ENCODE measurements at regions not wholly inside any gene's neighbourhood (a gene's known extent, or its start where the extent isn't known, plus 50 kb on each side); places are given as distances from the start of the nearest gene placed in this dataset.

GRCh38 chr7:119395024-119395423 is 878.0 kb upstream of the KCND2 start:
- H3K27me3 ChIP-seq (ENCODE audit: control insufficient read depth, insufficient read depth, low read length) = no peaks in the 10 kb centered on the region
- H3K4me3 ChIP-seq (ENCODE audit: low read depth, low read length) = no peak overlapping the region
- TF ChIP-seq CTCF (IDR thresholded peaks at IDR 0.05; ENCODE audit: insufficient read depth, low read length, poor library complexity, severe bottlenecking) = no peak
- no peak for DNase-seq (ENCODE audit: low read depth)
- no peaks in the 10 kb centered on the region for H3K36me3 ChIP-seq (ENCODE audit: control insufficient read depth, insufficient read depth, low read length)

GRCh38 chr7:119397156-119397555 is 875.8 kb upstream of the KCND2 start:
- no peak overlapping the region for H3K4me3 ChIP-seq (ENCODE audit: low read depth, low read length)
- DNase-seq (ENCODE audit: low read depth) = no peak
- H3K27me3 ChIP-seq (ENCODE audit: control insufficient read depth, insufficient read depth, low read length) = no peaks in the 10 kb centered on the region
- no peaks in the 10 kb centered on the region for H3K36me3 ChIP-seq (ENCODE audit: control insufficient read depth, insufficient read depth, low read length)
- no peak for TF ChIP-seq CTCF (IDR thresholded peaks at IDR 0.05; ENCODE audit: insufficient read depth, low read length, poor library complexity, severe bottlenecking)

GRCh38 chr7:119408596-119408995 is 864.4 kb upstream of the KCND2 start:
- TF ChIP-seq CTCF (IDR thresholded peaks at IDR 0.05; ENCODE audit: insufficient read depth, low read length, poor library complexity, severe bottlenecking) = no peak
- Histone ChIP-seq H3K27me3 (ENCODE audit: control insufficient read depth, insufficient read depth, low read length) (no peaks in the 10 kb centered on the region), H3K4me3 (ENCODE audit: low read depth, low read length) (no peak overlapping the region), H3K36me3 (ENCODE audit: control insufficient read depth, insufficient read depth, low read length) (no peaks in the 10 kb centered on the region)
- DNase-seq (ENCODE audit: low read depth) = no peak

- no peak for DNase-seq (ENCODE audit: low read depth)
- TF ChIP-seq CTCF (IDR thresholded peaks at IDR 0.05; ENCODE audit: insufficient read depth, low read length, poor library complexity, severe bottlenecking) = no peak
- Histone ChIP-seq H3K4me3 (ENCODE audit: low read depth, low read length) (no peak overlapping the region), H3K27me3 (ENCODE audit: control insufficient read depth, insufficient read depth, low read length) (no peaks in the 10 kb centered on the region), H3K36me3 (ENCODE audit: control insufficient read depth, insufficient read depth, low read length) (no peaks in the 10 kb centered on the region)
Measured at GRCh38 chr7:119413314-119413805, 859.6 kb upstream of the KCND2 start.

GRCh38 chr7:119415682-119416081 is 857.3 kb upstream of the KCND2 start:
- Histone ChIP-seq H3K36me3 (ENCODE audit: control insufficient read depth, insufficient read depth, low read length) (no peaks in the 10 kb centered on the region), H3K27me3 (ENCODE audit: control insufficient read depth, insufficient read depth, low read length) (no peaks in the 10 kb centered on the region), H3K4me3 (ENCODE audit: low read depth, low read length) (no peak overlapping the region)
- DNase-seq (ENCODE audit: low read depth) = no peak
- TF ChIP-seq CTCF (IDR thresholded peaks at IDR 0.05; ENCODE audit: insufficient read depth, low read length, poor library complexity, severe bottlenecking) = no peak

- Histone ChIP-seq H3K36me3 (ENCODE audit: control insufficient read depth, insufficient read depth, low read length) (no peaks in the 10 kb centered on the region), H3K4me3 (ENCODE audit: low read depth, low read length) (no peak overlapping the region), H3K27me3 (ENCODE audit: control insufficient read depth, insufficient read depth, low read length) (no peaks in the 10 kb centered on the region)
- no peak for DNase-seq (ENCODE audit: low read depth)
- no peak for TF ChIP-seq CTCF (IDR thresholded peaks at IDR 0.05; ENCODE audit: insufficient read depth, low read length, poor library complexity, severe bottlenecking)
Measured at GRCh38 chr7:119421657-119422056, 851.3 kb upstream of the KCND2 start.
